A673 (cell line): ENCODE measurements at regions not wholly inside any gene's neighbourhood (a gene's known extent, or its start where the extent isn't known, plus 50 kb on each side); places are given as distances from the start of the nearest gene placed in this dataset.

Experiments used
- CTCF ChIP-seq: fragments of 300-800, 200-600 bp; sonication (generic); conservative IDR thresholded peaks from 2 replicates; pipeline ENCODE4 v1.5.1; 2017; ENCODE audit warnings: low read depth, mild to moderate bottlenecking, antibody characterized with exemption, low read length, moderate library complexity, mixed read lengths
- EZH2 ChIP-seq: fragments of 200-600 bp; sonication (generic); IDR thresholded peaks from 2 replicates; pipeline ENCODE4 v1.6.1; 2017; ENCODE audit warnings: borderline replicate concordance, low read depth, mild to moderate bottlenecking, mixed read lengths, antibody characterized with exemption, low read length; ENCODE audit not compliant: poor library complexity, severe bottlenecking

- no peak for TF ChIP-seq CTCF
- no peak for TF ChIP-seq EZH2
Measured at GRCh38 chr6:22666021-22666420, 96.7 kb downstream of the HDGFL1 start.
